Activated CD4-positive, CD25-positive, alpha-beta regulatory T cell treated with anti-CD3 and anti-CD28 coated beads, Interleukin-2, amount 50 U/mL, for 16 hours (primary cell): ENCODE measurements at regions not wholly inside any gene's neighbourhood (a gene's known extent, or its start where the extent isn't known, plus 50 kb on each side); places are given as distances from the start of the nearest gene placed in this dataset.
"Not testable (repeated sequence)": the region's sequence is repeated elsewhere in the genome, so short reads cannot be mapped to it uniquely, and the experiment has no call there.

Experiments used
- DNase-seq: peaks from one replicate; pipeline ENCODE4 v3.0.0-alpha.2; 2020; ENCODE audit warnings: low read depth, low spot score

GRCh38 chr2:210861038-210861665 lies 304.8 kb downstream of the CPS1 start:
- DNase-seq = no peak

DNA sequence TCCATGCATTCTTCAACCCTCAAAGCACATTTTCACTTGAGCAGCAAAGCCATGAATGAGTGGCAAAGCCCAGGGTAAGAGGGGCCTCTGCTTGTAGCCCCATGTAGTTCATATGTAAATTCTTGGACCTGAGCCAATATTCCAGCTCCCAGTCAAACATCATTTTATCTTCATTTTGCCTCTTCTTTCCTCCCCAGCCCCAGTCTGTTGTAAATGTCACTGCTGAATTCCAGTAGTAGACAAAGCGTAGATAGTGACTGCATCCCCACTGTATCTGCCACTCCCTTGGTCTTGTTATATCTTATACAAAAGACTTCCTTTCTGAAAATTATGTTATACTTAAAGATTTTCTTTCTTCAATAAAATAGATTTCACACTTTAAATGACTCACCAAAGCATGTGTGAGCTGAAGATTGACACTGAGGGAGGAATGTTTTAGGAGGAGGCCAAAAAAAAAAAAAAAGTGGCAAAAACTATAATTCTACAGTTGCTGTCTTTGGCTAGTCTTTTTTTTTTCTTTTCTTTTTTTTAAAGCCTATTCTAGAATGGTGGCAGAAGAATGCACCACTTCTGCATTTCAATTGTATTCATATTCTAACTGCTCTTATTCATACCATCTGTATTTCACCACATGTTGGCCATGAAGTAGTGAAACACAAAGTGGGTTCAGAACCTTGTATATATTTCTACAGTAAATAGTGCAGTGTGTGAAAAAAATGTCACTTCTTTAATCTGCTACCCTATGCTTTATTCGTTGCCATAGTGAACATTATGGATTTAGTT lies 306.1 kb downstream of the CPS1 start:
- DNase-seq = no peak

- no peak for DNase-seq
Observed at GRCh38 chr2:210863283-210863682, 306.9 kb downstream of the CPS1 start.

GRCh38 chr2:210871566-210871965 lies 315.2 kb downstream of the CPS1 start:
- DNase-seq = not testable (repeated sequence)

DNA sequence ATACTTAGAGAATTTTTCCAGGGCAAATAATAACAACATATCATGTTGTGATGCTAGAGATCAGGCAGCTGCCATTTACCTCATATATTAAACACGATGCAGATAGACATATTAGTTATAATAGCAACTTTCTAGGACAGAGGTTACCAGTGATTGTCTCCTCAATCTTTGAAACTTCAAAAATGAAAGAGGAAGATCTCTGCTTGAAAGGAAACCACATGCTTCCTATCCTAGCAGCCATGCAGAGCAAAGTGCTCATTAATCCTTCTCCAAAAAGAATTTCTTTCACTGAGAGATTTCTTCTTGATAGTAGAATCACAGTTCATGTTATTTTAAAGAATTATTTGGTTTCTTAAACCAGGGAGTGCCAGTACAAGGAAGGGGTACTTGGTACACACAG lies 317.2 kb downstream of the CPS1 start:
- no peak for DNase-seq

DNA sequence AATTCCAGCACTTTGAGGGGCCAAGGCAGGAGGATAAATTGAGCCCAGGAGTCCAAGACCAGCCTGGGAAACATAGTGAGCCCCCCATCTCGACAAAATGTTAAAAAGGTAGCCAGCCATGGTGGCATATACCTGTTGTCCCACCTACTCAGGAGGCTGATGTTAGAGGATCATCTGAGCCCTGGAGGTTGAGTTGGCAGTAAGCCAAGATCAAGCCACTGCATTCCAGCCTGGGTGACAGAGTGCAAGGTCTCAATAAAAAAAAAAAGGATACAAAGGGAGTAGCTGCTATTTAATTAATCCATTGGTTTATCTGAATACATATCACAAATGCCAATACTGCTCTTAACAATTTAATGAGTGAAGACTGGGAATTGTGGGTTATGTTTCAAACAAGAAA lies 327.8 kb downstream of the CPS1 start:
- DNase-seq = no peak

DNA sequence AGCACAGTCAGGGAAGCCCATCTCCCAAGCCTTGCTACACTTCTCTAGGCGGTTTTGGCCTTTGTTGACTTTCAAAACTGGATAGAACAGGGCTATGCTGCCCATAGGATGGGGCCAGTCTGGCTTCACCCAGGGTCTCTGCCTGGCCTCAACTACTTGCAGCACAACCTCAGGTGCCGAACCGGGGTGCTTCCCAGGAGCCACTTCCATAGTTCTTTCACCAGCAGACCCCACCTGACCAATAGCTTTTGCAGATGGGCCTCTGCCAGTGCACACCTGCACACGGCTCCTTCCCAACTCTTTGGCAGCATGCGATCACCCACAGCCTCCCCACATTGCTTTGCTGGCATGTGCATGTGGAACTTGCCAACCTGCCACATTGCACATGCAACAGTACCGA lies 331.6 kb downstream of the CPS1 start:
- no peak for DNase-seq

- no peak for DNase-seq
Observed at GRCh38 chr2:210895132-210895531, 338.7 kb downstream of the CPS1 start.

DNA sequence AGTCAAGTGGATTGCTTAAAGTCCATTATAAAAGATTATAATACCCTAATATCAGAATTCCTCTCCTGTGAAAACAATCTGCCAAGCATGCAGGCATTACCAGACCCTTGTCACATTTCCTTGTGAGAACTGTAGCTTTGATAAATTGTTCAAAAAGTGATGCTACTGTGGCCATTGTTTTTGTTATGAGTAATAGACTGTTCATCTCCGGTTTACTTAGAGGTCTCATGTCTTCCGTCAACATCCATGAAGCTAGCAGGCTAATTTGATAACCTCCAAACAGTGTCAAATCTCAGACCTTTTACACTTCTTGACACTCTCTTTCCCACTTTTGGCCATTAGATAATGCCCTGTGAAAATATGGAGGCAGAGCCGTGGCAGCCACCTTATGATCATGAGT lies 342.7 kb downstream of the CPS1 start:
- DNase-seq = no peak

GRCh38 chr2:210901326-210901725 lies 344.9 kb downstream of the CPS1 start:
- DNase-seq = no peak

DNA sequence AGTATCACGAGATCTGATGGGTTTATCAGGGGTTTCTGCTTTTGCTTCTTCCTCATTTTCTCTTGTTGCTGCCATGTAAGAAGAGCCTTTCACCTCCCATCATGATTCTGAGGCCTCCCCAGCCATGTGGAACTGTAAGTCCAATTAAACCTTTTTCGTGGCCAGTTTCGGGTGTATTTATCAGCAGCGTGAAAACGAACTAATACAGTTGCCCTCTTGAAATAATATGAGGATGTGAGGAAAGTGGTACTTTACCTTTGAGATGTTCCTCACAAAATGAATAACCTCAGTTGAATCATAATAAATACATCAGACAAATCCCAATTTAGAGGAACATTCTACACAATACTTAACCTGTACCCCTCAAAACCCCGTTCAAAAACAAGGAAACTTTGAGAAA lies 356.4 kb downstream of the CPS1 start:
- no peak for DNase-seq

GRCh38 chr2:210913461-210913860 lies 357.1 kb downstream of the CPS1 start:
- DNase-seq = no peak

DNA sequence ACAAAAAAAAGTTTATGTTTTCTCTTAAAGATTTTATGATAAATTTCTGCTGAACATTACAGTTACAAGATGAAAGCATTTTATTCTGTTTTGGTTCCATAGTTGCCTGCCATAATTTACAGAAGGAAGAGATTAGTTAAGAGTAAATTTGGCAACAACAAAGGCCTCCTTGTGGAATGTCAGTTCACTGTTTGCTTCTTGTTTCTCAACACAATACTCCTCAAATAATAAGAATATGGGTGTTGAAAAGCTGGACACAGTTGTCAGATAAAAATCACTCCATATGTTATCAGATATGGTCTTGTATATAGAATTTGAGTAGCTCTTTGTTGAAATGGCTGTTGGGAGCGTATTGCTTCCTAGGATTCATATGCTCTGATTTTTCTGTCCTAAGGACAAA lies 359.5 kb downstream of the CPS1 start:
- DNase-seq = no peak

DNA sequence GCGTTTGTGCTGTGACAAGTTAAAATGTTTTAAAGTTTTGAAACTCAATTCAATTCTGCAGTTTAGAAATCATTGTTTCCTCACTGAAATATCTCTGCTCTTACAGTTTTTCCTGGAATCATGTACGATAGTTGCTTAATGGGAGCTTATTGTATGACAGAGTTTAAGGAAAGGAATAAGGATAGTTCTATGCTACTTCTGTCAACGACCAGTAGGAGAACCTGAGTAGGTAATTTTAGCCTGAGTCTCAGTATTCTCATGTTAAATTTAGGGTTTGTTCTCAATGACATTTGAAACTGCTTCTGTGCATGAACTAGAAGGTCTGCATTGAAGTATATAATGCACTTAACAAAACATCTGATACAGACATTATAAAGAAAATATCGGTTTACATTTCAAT lies 361.1 kb downstream of the CPS1 start:
- DNase-seq = no peak

GRCh38 chr2:210919128-210919527 lies 362.7 kb downstream of the CPS1 start:
- no peak for DNase-seq

DNA sequence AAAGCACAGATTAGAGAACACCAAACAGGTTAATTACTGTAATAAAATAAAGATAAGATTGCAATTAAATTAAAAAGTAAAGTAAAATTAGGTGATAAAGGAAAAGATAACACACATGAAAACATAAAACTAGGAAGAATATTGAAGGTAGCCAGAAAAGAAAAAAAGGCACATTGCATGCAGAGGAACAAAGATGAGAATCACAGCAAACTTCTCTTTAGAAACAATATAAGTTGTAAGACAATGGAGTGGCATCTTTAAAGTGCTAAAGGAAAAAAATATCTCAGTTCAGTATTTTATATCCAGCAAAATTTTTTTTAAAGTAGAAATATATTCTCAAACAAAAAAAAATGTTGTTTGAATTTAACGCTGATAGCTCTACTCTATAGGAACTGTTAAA lies 366.0 kb downstream of the CPS1 start:
- DNase-seq = no peak

DNA sequence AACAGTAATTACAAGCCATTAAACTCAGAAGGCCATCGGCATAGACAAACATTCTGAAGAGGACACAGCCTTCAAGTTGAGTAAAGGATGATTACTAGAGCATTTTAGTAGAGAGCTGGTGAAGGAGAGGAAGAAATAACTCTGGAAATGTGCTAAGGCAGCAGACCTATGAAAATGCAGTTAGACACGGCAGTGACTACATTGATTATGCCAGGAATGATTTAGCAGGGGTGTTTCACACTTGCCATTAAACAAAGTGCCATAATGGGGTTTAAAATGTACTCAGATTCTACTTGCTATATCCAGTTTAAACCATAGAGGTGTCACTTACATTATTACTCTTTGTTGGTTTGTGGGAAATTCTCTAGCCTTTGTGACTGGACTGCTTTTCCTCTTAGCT lies 372.3 kb downstream of the CPS1 start:
- no peak for DNase-seq

DNA sequence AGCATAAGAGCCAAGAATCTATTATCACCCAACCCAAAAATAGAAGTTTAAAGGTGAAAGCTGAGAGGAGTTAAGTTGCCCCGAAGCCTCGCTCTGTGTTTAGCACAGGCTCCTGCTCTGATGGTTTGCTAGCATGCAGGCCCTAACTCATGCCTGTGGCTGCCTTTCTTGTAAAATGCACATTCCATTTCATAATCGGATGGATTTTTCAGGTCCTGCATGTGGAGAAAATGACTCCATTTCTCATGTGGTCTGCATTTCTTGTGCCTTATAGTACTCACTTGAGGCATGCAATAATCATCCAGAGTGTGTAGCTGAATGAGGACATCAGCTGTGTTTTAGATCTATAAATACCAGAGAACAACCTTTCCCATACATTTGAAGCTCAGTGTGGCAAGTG lies 381.8 kb downstream of the CPS1 start:
- DNase-seq = no peak

DNA sequence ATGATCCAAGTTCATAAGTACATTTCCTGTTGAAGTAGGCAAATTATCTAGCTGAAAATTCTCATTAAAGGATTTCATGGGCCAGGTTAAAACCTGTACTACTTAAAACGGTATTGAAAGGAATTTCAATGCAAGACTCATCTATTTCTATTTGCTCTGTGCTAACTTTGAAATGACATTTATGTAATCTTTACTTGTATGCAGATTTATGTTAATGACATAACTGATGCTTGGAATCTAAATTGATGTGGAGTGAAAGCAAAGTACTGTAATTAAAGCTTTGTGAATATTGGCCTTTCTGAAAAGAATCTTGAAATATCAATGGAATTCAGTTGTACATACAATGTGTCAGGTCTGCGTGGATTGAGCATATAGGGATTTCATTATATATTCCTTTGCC lies 390.0 kb downstream of the CPS1 start:
- DNase-seq = no peak

DNA sequence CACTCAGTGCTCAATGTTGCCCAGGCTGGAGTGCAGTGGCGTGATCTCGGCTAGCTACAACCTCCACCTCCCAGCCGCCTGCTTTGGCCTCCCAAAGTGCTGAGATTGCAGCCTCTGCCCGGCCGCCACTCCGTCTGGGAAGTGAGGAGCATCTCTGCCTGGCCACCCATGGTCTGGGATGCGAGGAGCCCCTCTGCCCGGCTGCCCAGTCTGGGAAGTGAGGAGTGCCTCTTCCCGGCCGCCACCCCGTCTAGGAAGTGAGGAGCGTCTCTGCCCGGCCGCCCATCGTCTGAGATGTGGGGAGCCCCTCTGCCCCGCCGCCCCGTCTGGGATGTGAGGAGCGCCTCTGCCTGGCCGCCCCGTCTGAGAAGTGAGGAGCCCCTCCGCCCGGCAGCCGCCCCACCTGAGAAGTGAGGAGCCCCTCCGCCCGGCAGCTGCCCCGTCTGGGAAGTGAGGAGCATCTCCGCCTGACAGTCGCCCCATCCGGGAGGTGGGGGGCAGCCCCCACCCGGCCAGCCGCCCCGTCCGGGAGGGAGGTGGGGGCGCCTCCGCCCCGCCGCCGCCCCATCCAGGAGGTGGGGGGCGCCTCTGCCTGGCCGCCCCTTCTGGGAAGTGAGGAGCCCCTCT lies 394.1 kb downstream of the CPS1 start:
- DNase-seq = not testable (repeated sequence)

DNA sequence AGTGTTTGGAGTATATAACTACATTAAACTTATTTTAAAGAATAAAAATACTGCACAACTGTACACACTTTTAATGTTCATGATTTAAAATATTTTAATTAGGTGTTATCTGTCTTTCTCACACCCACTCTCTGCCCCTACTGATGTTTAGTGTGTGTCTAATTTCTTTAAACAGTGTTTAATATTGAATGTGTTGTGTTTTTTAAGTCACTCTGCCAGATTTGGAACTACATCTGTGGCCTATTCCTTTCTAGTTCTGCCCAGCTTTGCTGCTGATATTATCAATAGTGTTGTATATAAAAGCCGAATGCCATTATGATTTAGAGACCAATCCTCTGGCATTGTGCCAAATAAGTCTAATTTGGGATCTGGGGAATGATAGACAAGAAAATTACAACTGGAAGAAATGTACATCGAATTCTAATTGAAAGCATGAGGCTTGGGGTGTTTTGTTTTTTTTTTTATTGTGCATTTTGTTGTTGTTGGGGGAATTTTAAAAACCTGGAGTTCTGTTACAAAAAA lies 398.0 kb downstream of the CPS1 start:
- no peak for DNase-seq

- DNase-seq = no peak
Observed at GRCh38 chr2:210955591-210955990, 399.2 kb downstream of the CPS1 start.

DNA sequence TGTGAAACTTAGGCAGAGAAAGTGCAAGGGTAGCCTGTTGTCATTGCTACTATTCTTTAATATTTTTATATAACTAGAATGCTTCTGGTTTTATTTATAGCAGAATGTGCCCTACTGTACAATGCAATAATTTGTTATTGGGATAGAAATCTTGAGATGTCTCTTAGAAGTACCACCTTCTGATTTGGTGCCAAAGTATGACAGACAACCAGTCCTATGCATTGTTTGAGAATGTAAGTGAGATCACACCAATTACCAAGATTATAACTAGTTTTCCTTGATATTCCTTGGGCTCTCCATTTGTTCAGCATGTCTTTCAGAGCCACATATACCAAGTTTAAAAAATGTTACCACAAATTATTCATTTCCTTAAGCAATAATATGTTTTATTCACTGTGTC lies 399.7 kb downstream of the CPS1 start:
- no peak for DNase-seq
